Endothelial cell of umbilical vein (primary cell): ENCODE measurements at regions not wholly inside any gene's neighbourhood (a gene's known extent, or its start where the extent isn't known, plus 50 kb on each side); places are given as distances from the start of the nearest gene placed in this dataset.

Experiments
- BruUV-seq: library from RNA; stranded (reverse); fragments of 400-500 nt; replicated peaks from 2 replicates; lab custom pipeline; 2021; lab: Mats Ljungman, UMichigan
- CTCF ChIA-PET: fragments of 300-600, 350-600 bp; sonication (Branson Sonifier 250); formaldehyde crosslinking; loops from one replicate; lab custom pipeline; 2021; ENCODE audit warnings: antibody characterized with exemption, inconsistent platforms; lab: Charles Lee
- POLR2A ChIA-PET: fragments of 300-600, 350-600 bp; sonication (Branson Sonifier 250); formaldehyde crosslinking; loops from one replicate; lab custom pipeline; 2021; ENCODE audit warnings: antibody characterized with exemption, inconsistent platforms; lab: Charles Lee
- DNase-seq: peaks from one replicate; pipeline ENCODE4 v3.0.0-alpha.2; 2011; ENCODE audit warnings: low read depth, low spot score
- FAIRE-seq: peaks from 2 replicates; lab custom pipeline; 2011; peaks lifted over from hg19 to GRCh38; lab: Jason Lieb, UNC
- H2AFZ ChIP-seq: 2 replicates; pipeline ENCODE4 v1.6.0; 2012; ENCODE audit warnings: low read depth, low read length, control low read depth, inconsistent platforms
- H3K27ac ChIP-seq: 2 replicates; pipeline ENCODE4 v1.5.1; 2011; ENCODE audit warnings: low read depth, mild to moderate bottlenecking, control low read depth, low read length, moderate library complexity; ENCODE audit not compliant: insufficient read depth
- H3K27me3 ChIP-seq, 2 experiments: 2 replicates each; pipeline versions ENCODE4 v1.6.0 to v1.6.1; 2011; ENCODE audit warnings: low read length in 2 of 2, mixed read lengths in 1 of 2; ENCODE audit not compliant: control insufficient read depth in 2 of 2, insufficient read depth in 2 of 2
- H3K36me3 ChIP-seq, 2 experiments: 2 replicates in 1 of 2; 3 replicates in 1 of 2; pipeline ENCODE4 v1.5.1; 2011; ENCODE audit warnings: low read length in 2 of 2, mild to moderate bottlenecking in 1 of 2, moderate library complexity in 1 of 2; ENCODE audit not compliant: control insufficient read depth in 2 of 2, insufficient read depth in 2 of 2; ENCODE audit errors: extremely low read depth in 1 of 2
- H3K4me1 ChIP-seq: 3 replicates; pipeline ENCODE4 v1.5.1; 2011; ENCODE audit warnings: mild to moderate bottlenecking, low read length; ENCODE audit not compliant: control insufficient read depth, insufficient read depth; ENCODE audit errors: extremely low read depth
- H3K4me2 ChIP-seq: 2 replicates; pipeline ENCODE4 v1.6.1; 2011; ENCODE audit warnings: low read length, control low read depth, mixed read lengths; ENCODE audit not compliant: insufficient read depth
- H3K4me3 ChIP-seq, 3 experiments: fragments of 200-600 bp in 1 of 3; sonication (generic), shearing (Covaris generic) in 1 of 3; replicated peaks in 1 of 3; 2 replicates each; pipeline ENCODE4 v1.5.1; 2011 to 2016; ENCODE audit warnings: control low read depth in 3 of 3, low read length in 3 of 3, mild to moderate bottlenecking in 2 of 3, inconsistent platforms in 1 of 3, low read depth in 1 of 3, moderate library complexity in 1 of 3; ENCODE audit not compliant: insufficient read depth in 1 of 3
- H3K79me2 ChIP-seq: 2 replicates; pipeline ENCODE4 v1.6.0; 2012; ENCODE audit warnings: low read length, inconsistent platforms; ENCODE audit not compliant: control insufficient read depth, insufficient read depth
- H3K9ac ChIP-seq: replicated peaks from 2 replicates; pipeline ENCODE3; 2011; ENCODE audit warnings: low read length, control low read depth; ENCODE audit not compliant: insufficient read depth; ENCODE audit errors: extremely low read depth
- H3K9me1 ChIP-seq: replicated peaks from 3 replicates; pipeline ENCODE4 v1.6.0; 2011; ENCODE audit warnings: mild to moderate bottlenecking, low read length; ENCODE audit not compliant: control insufficient read depth, insufficient read depth; ENCODE audit errors: extremely low read depth
- H3K9me3 ChIP-seq: replicated peaks from 2 replicates; pipeline ENCODE4 v1.5.1; 2012; ENCODE audit warnings: low read length, inconsistent platforms; ENCODE audit not compliant: control insufficient read depth, insufficient read depth
- H4K20me1 ChIP-seq: replicated peaks from 2 replicates; pipeline ENCODE3; 2011; ENCODE audit warnings: mild to moderate bottlenecking, low read length; ENCODE audit not compliant: control insufficient read depth, insufficient read depth; ENCODE audit errors: extremely low read depth
- CTCF ChIP-seq, 2 donors: IDR thresholded peaks; 1 replicate in 1 of 2; 2 replicates in 1 of 2; pipeline ENCODE4 v1.5.1; 2011; ENCODE audit warnings: low read length in 2 of 2, mild to moderate bottlenecking in 2 of 2, moderate library complexity in 2 of 2, control low read depth in 1 of 2, inconsistent platforms in 1 of 2, low read depth in 1 of 2; ENCODE audit not compliant: insufficient read depth in 1 of 2; ENCODE audit errors: extremely low read depth in 1 of 2
- EZH2 ChIP-seq: IDR thresholded peaks from 2 replicates; pipeline ENCODE4 v1.6.1; 2012; ENCODE audit warnings: borderline replicate concordance, low read depth, mild to moderate bottlenecking, moderate library complexity, low read length, inconsistent platforms; ENCODE audit not compliant: severe bottlenecking
- GATA2 ChIP-seq: IDR thresholded peaks from 2 replicates; pipeline ENCODE4 v1.7.0; 2011; ENCODE audit warnings: low read depth, mild to moderate bottlenecking, moderate library complexity, mixed read lengths, low read length; ENCODE audit not compliant: insufficient read length, insufficient read depth
- JUN ChIP-seq: IDR thresholded peaks from 2 replicates; pipeline ENCODE4 v1.6.1; 2011; ENCODE audit warnings: borderline replicate concordance, low read depth; ENCODE audit not compliant: insufficient read length, insufficient read depth
- MAX ChIP-seq: IDR thresholded peaks from 2 replicates; pipeline ENCODE4 v1.6.1; 2011; ENCODE audit not compliant: insufficient read depth, insufficient read length
- MYC ChIP-seq: IDR thresholded peaks from one replicate; pipeline ENCODE4 v1.6.1; 2011; ENCODE audit warnings: mild to moderate bottlenecking, low read depth, low read length
- POLR2A ChIP-seq: IDR thresholded peaks from 2 replicates; pipeline ENCODE4 v1.6.1; 2012; ENCODE audit warnings: low read depth, mild to moderate bottlenecking, control low read depth, low read length
- POLR2AphosphoS5 ChIP-seq: IDR thresholded peaks from 2 replicates; pipeline ENCODE4 v1.6.1; 2012; ENCODE audit warnings: low read depth, mild to moderate bottlenecking, control low read depth, low read length, moderate library complexity; ENCODE audit not compliant: insufficient read depth
- dilution Hi-C: fragments of 300-500 bp; cut with MboI; formaldehyde crosslinking; loops from one replicate; pipeline ENCODE4 v1.15.0; 2019; ENCODE audit warnings: low sequenced_read_pairs; ENCODE audit not compliant: extremely low pct_ligation_motif_present
- intact Hi-C: fragments of 100-400 bp; cut with micrococcal nuclease; formaldehyde crosslinking; loops from one replicate; pipeline ENCODE4 v1.10.0; 2022

- TF ChIP-seq MYC: no peak
- TF ChIP-seq CTCF (IDR thresholded peaks at IDR 0.05; ENCODE audit: extremely low read depth in 1 of 2, insufficient read depth in 1 of 2, low read depth in 1 of 2, low read length in 2 of 2): no peak
- TF ChIP-seq POLR2AphosphoS5: no peak
- TF ChIP-seq POLR2A: no peak
- TF ChIP-seq EZH2: no peak
- no peak for TF ChIP-seq JUN
- TF ChIP-seq GATA2: no peak
- TF ChIP-seq MAX: no peak
- no peak overlapping the region for H3K4me2 ChIP-seq
- no peak overlapping the region for H2AFZ ChIP-seq
- no peak for DNase-seq
- ChIA-PET POLR2A (no interaction called here), CTCF (no interaction called here)
- BruUV-seq: no TSS peak
- no peak overlapping the region for H3K4me3 ChIP-seq
- no peaks in the 10 kb centered on the region for H3K79me2 ChIP-seq
- H4K20me1 ChIP-seq: no peaks in the 10 kb centered on the region
- dilution Hi-C loops (no loop called here), intact Hi-C loops (no loop called here)
- H3K9me1 ChIP-seq: no peaks in the 10 kb centered on the region
- no peaks in the 10 kb centered on the region for H3K27me3 ChIP-seq
- no peaks in the 10 kb centered on the region for H3K36me3 ChIP-seq
- no peak overlapping the region for H3K27ac ChIP-seq
- no peak for FAIRE-seq
- H3K4me1 ChIP-seq: no peaks in the 10 kb centered on the region
- H3K9ac ChIP-seq: no peak overlapping the region
- no peaks in the 10 kb centered on the region for H3K9me3 ChIP-seq
Measured at GRCh38 chr1:83773059-83773458, 225.9 kb downstream of the TTLL7 start.
